Stimulated activated CD8-positive, alpha-beta memory T cell treated with anti-CD3 and anti-CD28 coated beads, Interleukin-7, amount 100 ng/mL, for 24 hours (primary cell): ENCODE measurements at regions not wholly inside any gene's neighbourhood (a gene's known extent, or its start where the extent isn't known, plus 50 kb on each side); places are given as distances from the start of the nearest gene placed in this dataset.
"Not testable (repeated sequence)": the region's sequence is repeated elsewhere in the genome, so short reads cannot be mapped to it uniquely, and the experiment has no call there.

Experiments used
- DNase-seq: peaks from one replicate; pipeline ENCODE4 v3.0.0-alpha.2; 2020; ENCODE audit warnings: low read depth

GRCh38 chr2:234374736-234375135 lies 122.1 kb downstream of the ARL4C start:
- DNase-seq, result no peak

GRCh38 chr2:234374150-234374508 lies 122.8 kb downstream of the ARL4C start:
- no peak for DNase-seq

GRCh38 chr2:234373481-234374149 lies 123.3 kb downstream of the ARL4C start:
- DNase-seq, result no peak

- no peak for DNase-seq
Observed at GRCh38 chr2:234373060-234373459, 123.8 kb downstream of the ARL4C start.

GRCh38 chr2:234372506-234372905 lies 124.4 kb downstream of the ARL4C start:
- DNase-seq, result no peak

- DNase-seq, result no peak
Observed at GRCh38 chr2:234368861-234369261, 128.0 kb downstream of the ARL4C start.

- no peak for DNase-seq
Observed at GRCh38 chr2:234366891-234367290, 130.0 kb downstream of the ARL4C start.

- no peak for DNase-seq
Observed at GRCh38 chr2:234364661-234365060, 132.2 kb downstream of the ARL4C start.

- DNase-seq, result no peak
Observed at GRCh38 chr2:234363647-234364294, 133.1 kb downstream of the ARL4C start.

- DNase-seq, result no peak
Observed at GRCh38 chr2:234363011-234363487, 133.8 kb downstream of the ARL4C start.

GRCh38 chr2:234360313-234360975 lies 136.4 kb downstream of the ARL4C start:
- DNase-seq, result not testable (repeated sequence)

- no peak for DNase-seq
Observed at GRCh38 chr2:234357666-234358065, 139.2 kb downstream of the ARL4C start.

- DNase-seq, result no peak
Observed at GRCh38 chr2:234355808-234356365, 141.0 kb downstream of the ARL4C start.

GRCh38 chr2:234355021-234355720 lies 141.7 kb downstream of the ARL4C start:
- DNase-seq, result no peak

- no peak for DNase-seq
Observed at GRCh38 chr2:234352270-234352669, 144.6 kb downstream of the ARL4C start.

- DNase-seq, result not testable (repeated sequence)
Observed at GRCh38 chr2:234351866-234352265, 145.0 kb downstream of the ARL4C start.

GRCh38 chr2:234348081-234348480 lies 148.8 kb downstream of the ARL4C start:
- no peak for DNase-seq

- no peak for DNase-seq
Observed at GRCh38 chr2:234345921-234346320, 151.0 kb downstream of the ARL4C start.

- no peak for DNase-seq
Observed at GRCh38 chr2:234344012-234344411, 152.9 kb downstream of the ARL4C start.

GRCh38 chr2:234343372-234343771 lies 153.5 kb downstream of the ARL4C start:
- no peak for DNase-seq

GRCh38 chr2:234341306-234341985 lies 155.4 kb downstream of the ARL4C start:
- no peak for DNase-seq

- DNase-seq, result no peak
Observed at GRCh38 chr2:234339501-234339900, 157.4 kb downstream of the ARL4C start.
